HK-2 (cell line): ENCODE measurements at regions not wholly inside any gene's neighbourhood (a gene's known extent, or its start where the extent isn't known, plus 50 kb on each side); places are given as distances from the start of the nearest gene placed in this dataset.
A peak's percentile ranks its signal among the peaks of the same experiment; 100 is the strongest.
"Not testable (repeated sequence)": the region's sequence is repeated elsewhere in the genome, so short reads cannot be mapped to it uniquely, and the experiment has no call there.

Experiments
- DNase-seq: peaks from one replicate; pipeline ENCODE4 v3.0.0-alpha.2; 2018; ENCODE audit not compliant: unreplicated experiment

- DNase-seq: no peak
Measured at GRCh38 chr3:522888-523287, 326.3 kb downstream of the CHL1 start.

DNA sequence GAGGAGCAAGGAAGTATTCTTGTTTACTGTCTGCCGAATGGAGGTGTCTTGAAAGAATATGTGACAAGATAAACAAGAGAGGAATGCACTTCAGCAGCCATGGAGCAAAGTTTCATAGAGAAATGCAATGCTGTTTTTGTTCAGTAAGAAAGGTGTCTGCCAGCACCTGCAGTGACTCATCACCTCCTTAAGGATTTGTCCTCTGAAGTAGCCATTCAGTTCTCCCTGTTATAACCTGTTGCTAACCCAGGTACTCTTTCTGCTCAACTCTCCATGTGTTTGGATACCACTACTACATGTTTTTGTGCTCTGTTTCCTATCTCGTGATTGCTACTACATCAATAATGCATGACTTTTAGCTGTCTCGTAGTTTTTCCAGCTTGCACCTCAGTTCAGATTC, 328.9 kb downstream of the CHL1 start:
- no peak for DNase-seq

DNA sequence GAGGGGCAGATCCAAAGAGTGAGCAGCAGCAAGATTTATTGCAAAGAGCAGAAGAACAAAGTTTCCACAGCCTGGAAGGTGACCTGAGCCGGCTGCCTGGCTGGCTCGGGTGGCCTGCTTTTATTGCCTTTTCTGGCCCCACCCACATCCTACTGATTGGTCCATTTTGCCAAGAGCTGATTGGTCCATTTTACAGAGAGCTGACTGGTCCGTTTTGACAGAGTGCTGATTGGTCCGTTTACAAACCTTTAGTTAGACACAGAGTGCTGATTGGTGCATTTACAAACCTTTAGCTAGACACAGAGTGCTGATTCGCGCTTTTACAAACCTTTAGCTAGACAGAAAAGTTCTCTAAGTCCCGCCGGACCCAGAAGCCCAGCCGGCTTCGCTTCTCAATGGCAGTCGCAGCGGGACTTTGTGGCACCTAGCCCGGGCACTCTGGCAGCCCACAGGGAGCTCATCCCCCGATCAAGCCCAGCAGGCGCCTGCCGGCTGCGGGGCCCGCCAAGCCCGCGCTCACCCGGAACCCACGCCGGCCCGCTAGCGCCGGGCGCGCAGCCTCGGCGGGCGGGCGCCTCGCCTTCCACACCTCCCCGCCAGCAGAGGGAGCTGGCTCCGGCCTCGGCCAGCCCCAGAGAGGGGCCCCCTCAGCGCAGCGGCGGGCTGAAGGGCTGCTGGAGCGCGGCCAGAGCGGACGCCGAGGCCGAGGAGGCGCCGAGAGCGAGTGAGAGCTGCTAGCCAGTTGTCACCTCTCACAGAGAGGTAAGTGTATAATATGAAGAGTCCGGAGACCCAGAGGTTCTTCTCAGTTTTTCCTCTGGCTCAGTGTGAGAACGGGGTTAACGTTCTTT, 339.2 kb downstream of the CHL1 start:
- DNase-seq: no peak

DNA sequence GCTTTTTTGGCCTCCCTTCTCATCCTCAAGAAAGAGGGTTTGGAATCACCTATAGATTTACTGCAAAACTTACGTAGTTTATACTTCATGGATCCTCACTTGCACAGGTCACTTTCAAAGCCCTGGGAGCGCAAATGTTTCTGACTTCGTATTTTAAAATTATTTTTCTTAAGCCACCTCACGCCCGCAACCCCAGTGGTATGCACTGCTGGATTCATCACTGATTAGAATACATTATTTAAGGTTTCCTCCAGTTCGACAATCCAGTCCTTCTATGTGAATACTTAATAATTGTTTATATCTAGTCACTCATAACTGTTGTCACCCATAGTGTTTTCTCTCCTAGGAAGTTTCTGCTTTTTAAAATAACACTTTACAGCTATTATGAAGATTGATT, 339.9 kb downstream of the CHL1 start:
- DNase-seq: no peak

DNA sequence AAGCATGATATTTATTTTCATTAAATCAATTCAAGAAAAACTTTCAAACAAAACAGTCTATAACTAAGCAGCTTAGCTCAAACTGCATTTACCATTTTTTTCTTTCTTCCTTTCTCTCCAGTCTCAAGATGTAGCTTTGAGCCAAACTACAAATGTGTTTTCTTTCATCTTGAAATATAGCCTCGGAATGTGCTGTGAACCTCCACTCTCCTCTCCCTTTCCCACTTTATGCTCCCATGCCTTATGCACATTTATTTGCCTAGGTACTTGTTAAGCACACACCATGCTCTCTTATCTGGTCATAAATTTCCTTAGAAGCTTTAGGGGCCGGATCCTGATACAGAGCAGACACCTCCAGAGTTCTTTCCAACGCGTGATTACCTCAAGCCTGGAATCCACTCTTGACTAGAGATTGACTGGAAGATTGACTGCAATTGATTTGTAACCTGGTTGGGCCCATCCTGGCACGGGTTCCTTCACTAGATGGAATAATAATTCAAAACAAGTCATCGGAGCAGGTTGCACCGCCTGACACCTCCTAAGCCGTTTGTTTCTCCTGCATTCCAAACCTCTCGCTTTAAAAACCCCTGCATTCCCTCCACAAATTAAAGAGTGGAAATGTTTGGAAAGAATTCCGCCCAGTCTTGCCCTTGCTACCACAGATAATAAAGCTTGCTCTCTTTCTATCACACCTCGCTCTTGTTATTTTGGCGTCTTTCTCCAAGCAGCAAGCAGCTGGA, 344.7 kb downstream of the CHL1 start:
- DNase-seq: no peak

- DNase-seq: no peak
Measured at GRCh38 chr3:542021-542420, 345.5 kb downstream of the CHL1 start.

GRCh38 chr3:549636-550035, 353.1 kb downstream of the CHL1 start:
- no peak for DNase-seq

DNA sequence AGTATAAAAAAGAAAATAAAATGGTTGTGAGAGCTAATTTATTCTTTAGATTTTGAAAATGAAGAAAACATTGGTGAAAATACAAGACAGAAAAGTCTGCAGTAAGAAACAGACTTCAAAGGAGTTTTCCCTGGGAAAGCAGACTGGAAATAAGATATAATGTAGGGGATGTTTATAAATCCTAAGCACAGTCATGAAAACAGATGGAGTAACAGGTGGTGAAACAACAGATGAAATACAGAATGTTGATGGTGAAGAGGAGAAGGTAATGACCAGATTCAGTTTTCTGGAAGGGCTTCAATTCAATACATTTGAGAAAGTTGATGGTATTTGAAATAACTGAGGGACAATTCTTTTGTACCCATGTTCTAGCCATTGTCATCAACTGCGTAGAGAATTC, 353.9 kb downstream of the CHL1 start:
- no peak for DNase-seq

DNA sequence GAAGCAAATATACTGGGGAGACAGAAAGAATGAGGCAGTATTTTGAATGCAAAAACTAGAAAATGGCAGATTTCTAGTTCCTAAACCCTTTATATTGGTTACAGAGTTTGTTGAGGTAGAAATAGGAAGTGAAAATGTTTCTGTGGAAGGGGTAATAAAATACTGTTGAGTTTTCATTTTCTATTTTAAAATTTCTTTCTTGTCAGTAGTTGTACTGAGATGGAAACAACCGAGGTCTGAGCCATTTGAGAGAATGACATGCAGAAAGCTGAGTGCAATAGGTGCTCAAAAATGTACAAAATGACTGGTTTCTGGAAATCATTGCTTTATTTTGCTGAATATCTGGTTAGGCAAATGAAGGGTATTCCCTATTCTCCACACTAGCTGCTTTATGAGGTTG, 361.4 kb downstream of the CHL1 start:
- no peak for DNase-seq

GRCh38 chr3:567488-568185, 371.1 kb downstream of the CHL1 start:
- no peak for DNase-seq

DNA sequence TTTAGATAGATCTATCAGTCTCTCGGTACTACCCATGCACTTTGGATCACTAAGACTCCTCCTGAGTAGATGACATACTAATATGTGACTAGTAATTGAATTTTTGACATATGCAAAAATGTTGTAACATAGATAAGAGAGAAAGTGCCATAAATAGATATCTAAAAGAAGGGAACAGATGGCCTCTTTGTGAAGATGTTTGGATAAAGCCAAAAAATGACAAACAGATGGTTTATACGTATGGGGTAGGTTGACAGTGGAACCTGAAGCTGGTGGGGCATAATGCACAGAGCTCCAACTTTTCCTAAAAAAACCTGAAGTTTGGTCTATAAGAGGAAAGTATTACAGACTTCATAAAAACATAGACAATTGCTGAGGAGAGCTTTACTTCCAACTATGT, 383.0 kb downstream of the CHL1 start:
- DNase-seq: not testable (repeated sequence)

DNA sequence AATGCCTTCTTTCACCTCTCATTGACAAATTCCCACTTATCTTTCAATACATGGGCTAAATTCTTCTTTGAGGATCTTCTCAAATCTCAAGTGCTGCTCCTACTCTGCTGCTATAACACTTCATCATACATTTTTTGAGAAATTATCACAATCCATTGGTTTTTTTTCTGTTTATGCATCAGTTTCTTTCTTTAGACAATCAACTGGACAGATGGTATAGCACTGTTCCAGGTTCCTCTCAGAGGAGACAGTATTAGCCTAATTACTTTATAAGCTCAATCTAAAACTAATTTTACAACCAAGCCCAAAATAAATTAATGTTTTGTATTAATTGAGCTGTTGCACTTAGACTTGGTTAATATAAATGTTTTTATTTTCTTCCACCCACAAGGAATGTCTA, 392.5 kb downstream of the CHL1 start:
- not testable (repeated sequence) for DNase-seq

- not testable (repeated sequence) for DNase-seq
Measured at GRCh38 chr3:597304-597703, 400.7 kb downstream of the CHL1 start.

DNA sequence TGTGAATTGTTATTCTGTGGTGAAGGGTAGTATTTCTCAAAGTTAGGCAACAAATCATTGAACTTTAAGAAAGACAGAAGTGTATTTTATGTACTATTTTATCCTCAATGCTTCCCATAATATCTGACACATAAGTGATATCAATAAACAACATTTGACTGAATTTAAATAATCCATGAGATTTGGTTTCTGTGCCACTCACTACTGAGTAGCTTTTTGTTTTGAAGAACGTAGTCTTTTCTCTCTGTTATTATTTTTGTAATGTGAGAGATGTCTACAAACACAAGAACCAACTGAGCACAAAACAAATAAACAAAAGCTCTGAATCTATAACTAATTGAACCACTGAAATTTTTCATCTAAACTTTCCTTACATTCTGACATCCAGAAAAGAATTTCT, 401.2 kb downstream of the CHL1 start:
- DNase-seq: not testable (repeated sequence)

GRCh38 chr3:607480-607879, 410.9 kb downstream of the CHL1 start:
- not testable (repeated sequence) for DNase-seq

DNA sequence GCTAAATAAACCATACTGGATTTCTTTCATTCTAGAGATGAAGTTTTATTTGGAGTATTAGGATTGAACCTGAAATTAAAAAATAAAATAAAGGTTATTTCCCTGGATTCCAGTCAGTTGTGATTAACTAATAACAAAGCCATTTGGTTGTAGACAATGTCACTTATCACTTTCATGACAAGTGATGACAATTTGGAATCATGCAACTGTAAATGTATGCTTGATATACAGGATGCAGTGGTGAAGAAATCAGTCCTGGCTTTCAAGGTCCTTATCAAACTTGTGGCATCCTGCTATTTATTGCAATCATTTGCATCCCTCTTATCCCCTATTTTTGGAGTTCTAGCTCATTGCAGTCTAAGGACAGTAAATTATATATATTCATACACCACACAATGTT, 425.2 kb downstream of the CHL1 start:
- DNase-seq: no peak

- DNase-seq: no peak
Measured at GRCh38 chr3:622314-622713, 425.8 kb downstream of the CHL1 start.

GRCh38 chr3:623914-624545, 427.5 kb downstream of the CHL1 start:
- DNase-seq: no peak

DNA sequence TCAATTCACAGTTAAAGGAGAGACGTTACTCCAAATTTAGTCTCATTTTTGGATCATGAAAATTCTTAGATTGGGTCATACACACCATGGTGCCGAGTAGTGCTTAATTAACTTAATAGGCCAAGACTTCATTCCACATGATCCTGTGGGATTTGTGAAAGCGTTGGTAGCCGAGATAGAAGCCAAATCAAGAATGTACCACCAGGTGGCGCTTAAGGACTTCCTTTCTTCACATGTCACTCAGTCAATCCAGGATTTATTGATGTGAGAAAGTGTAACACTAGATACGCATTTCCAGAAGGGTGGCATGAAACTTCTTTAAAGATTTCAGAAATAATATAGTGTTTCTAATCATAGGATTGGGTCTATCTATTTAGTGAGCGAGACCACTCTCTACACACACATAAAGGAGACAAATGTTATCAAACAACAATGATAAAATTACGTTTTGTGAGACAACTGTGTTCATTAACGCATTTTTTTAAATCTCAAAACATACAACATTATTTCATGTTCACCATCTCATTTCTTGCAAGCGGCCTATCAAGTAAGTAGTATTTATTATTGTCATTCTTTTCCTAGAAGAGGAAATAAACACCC, 436.1 kb downstream of the CHL1 start:
- DNase-seq: peak; percentile 35

GRCh38 chr3:634511-634910, 437.9 kb downstream of the CHL1 start:
- DNase-seq: no peak

DNA sequence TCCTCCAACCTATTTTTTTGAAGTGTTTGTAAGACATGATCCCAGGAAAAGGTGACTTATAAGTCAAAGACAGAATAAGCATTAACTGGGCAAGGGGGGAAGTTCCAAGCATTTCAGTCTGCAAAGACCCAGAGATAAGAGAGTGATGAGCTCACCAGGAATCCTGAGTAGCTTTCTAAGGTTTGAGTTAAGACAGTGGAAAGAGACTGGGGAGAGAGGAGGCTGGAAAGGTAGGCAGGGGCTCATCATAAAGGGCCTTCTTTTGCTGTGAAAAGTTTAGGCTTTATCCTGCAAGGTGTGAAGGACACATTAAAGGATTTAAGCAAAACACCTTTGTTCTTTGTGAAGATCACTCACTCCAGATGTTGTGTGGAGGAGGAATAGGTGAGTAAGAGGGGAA, 438.8 kb downstream of the CHL1 start:
- DNase-seq: no peak

GRCh38 chr3:643376-643775, 446.8 kb downstream of the CHL1 start:
- DNase-seq: no peak
